A549 (cell line): ENCODE measurements at regions not wholly inside any gene's neighbourhood (a gene's known extent, or its start where the extent isn't known, plus 50 kb on each side); places are given as distances from the start of the nearest gene placed in this dataset.

ENCODE experiments used
- BHLHE40 ChIP-seq: IDR thresholded peaks from 2 replicates; pipeline ENCODE4 v1.6.1; 2012; ENCODE audit warnings: low read depth, low read length, inconsistent platforms
- HDAC2 ChIP-seq: fragments of 200-600 bp; sonication (generic); IDR thresholded peaks from 2 replicates; pipeline ENCODE4 v1.6.1; 2016
- JUN ChIP-seq, 2 experiments: fragments of >200 bp; sonication (Bioruptor Twin); formaldehyde crosslinking; IDR thresholded peaks; 2 replicates in 1 of 2; 3 replicates in 1 of 2; pipeline ENCODE4 v1.6.1; 2016 to 2017
- JUNB ChIP-seq: fragments of >200 bp; sonication (Bioruptor Twin); formaldehyde crosslinking; IDR thresholded peaks from 2 replicates; pipeline ENCODE4 v1.6.1; 2016
- POLR2A ChIP-seq: IDR thresholded peaks from 2 replicates; pipeline ENCODE4 v1.6.1; 2012; ENCODE audit warnings: mild to moderate bottlenecking, low read length
- RAD21 ChIP-seq, 2 experiments: fragments of >200 bp in 1 of 2; sonication (Bioruptor Twin) in 1 of 2; formaldehyde crosslinking in 1 of 2; IDR thresholded peaks in 1 of 2; conservative IDR thresholded peaks in 1 of 2; 2 replicates in 1 of 2; 3 replicates in 1 of 2; pipeline ENCODE4 v1.6.1; 2012 to 2018; ENCODE audit warnings: inconsistent platforms in 1 of 2
- TP53 ChIP-seq: fragments of 250-450 bp; sonication (Bioruptor Pico); IDR thresholded peaks from 2 replicates; pipeline ENCODE4 v1.5.0; 2021; ENCODE audit warnings: mild to moderate bottlenecking, moderate library complexity
- TF ChIP-seq, protein P1 (sequence below): fragments of >200 bp; sonication (Bioruptor Twin); formaldehyde crosslinking; IDR thresholded peaks from 3 replicates; pipeline ENCODE4 v1.5.1; 2016
- TF ChIP-seq, protein P2 (sequence below): fragments of >200 bp; sonication (Bioruptor Twin); formaldehyde crosslinking; IDR thresholded peaks from 2 replicates; pipeline ENCODE4 v1.6.1; 2016
- TF ChIP-seq, protein P3 (sequence below): fragments of >200 bp; sonication (Bioruptor Twin); formaldehyde crosslinking; IDR thresholded peaks from 3 replicates; pipeline ENCODE4 v1.6.1; 2016
- TF ChIP-seq, protein P4 (sequence below): fragments of 200-600 bp; sonication (generic); IDR thresholded peaks from 2 replicates; pipeline ENCODE4 v1.6.1; 2016; ENCODE audit warnings: antibody characterized with exemption, mild to moderate bottlenecking, moderate library complexity

DNA sequence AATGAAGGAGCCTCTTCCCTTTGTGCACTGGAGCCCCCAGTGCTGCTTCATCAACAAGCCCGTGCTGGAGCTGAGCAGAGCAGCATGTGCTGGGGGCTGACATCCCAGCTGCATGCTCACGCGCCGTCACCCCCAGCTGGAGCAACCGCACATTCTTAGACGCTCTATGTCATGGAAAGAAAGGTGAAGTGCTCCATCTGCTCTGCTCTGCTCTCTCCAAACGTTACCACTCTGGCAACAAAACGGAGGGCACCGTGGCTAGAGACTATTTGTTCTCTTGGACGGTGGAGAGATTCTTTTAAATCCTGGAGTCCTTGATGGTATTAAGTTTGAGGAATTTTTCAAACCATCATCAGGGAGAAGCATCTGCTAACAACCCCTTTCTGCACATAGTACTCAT, 208.4 kb downstream of the C12orf75 start:
- TF ChIP-seq JUNB (no peak), POLR2A (no peak), HDAC2 (no peak), RAD21 (conservative IDR thresholded peaks at IDR 0.05 in 1 of 2, IDR thresholded peaks at IDR 0.05 in 1 of 2) (no peak), BHLHE40 (no peak), TP53 (CRISPR knock-in tag) (no peak), JUN (IDR thresholded peaks at IDR 0.05) (no peak)
- TF ChIP-seq, protein P1, sequence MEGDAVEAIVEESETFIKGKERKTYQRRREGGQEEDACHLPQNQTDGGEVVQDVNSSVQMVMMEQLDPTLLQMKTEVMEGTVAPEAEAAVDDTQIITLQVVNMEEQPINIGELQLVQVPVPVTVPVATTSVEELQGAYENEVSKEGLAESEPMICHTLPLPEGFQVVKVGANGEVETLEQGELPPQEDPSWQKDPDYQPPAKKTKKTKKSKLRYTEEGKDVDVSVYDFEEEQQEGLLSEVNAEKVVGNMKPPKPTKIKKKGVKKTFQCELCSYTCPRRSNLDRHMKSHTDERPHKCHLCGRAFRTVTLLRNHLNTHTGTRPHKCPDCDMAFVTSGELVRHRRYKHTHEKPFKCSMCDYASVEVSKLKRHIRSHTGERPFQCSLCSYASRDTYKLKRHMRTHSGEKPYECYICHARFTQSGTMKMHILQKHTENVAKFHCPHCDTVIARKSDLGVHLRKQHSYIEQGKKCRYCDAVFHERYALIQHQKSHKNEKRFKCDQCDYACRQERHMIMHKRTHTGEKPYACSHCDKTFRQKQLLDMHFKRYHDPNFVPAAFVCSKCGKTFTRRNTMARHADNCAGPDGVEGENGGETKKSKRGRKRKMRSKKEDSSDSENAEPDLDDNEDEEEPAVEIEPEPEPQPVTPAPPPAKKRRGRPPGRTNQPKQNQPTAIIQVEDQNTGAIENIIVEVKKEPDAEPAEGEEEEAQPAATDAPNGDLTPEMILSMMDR = no peak
- TF ChIP-seq, protein P2, sequence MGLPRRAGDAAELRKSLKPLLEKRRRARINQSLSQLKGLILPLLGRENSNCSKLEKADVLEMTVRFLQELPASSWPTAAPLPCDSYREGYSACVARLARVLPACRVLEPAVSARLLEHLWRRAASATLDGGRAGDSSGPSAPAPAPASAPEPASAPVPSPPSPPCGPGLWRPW = no peak
- TF ChIP-seq, protein P3, sequence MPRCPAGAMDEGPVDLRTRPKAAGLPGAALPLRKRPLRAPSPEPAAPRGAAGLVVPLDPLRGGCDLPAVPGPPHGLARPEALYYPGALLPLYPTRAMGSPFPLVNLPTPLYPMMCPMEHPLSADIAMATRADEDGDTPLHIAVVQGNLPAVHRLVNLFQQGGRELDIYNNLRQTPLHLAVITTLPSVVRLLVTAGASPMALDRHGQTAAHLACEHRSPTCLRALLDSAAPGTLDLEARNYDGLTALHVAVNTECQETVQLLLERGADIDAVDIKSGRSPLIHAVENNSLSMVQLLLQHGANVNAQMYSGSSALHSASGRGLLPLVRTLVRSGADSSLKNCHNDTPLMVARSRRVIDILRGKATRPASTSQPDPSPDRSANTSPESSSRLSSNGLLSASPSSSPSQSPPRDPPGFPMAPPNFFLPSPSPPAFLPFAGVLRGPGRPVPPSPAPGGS = no peak
- TF ChIP-seq, protein P4, sequence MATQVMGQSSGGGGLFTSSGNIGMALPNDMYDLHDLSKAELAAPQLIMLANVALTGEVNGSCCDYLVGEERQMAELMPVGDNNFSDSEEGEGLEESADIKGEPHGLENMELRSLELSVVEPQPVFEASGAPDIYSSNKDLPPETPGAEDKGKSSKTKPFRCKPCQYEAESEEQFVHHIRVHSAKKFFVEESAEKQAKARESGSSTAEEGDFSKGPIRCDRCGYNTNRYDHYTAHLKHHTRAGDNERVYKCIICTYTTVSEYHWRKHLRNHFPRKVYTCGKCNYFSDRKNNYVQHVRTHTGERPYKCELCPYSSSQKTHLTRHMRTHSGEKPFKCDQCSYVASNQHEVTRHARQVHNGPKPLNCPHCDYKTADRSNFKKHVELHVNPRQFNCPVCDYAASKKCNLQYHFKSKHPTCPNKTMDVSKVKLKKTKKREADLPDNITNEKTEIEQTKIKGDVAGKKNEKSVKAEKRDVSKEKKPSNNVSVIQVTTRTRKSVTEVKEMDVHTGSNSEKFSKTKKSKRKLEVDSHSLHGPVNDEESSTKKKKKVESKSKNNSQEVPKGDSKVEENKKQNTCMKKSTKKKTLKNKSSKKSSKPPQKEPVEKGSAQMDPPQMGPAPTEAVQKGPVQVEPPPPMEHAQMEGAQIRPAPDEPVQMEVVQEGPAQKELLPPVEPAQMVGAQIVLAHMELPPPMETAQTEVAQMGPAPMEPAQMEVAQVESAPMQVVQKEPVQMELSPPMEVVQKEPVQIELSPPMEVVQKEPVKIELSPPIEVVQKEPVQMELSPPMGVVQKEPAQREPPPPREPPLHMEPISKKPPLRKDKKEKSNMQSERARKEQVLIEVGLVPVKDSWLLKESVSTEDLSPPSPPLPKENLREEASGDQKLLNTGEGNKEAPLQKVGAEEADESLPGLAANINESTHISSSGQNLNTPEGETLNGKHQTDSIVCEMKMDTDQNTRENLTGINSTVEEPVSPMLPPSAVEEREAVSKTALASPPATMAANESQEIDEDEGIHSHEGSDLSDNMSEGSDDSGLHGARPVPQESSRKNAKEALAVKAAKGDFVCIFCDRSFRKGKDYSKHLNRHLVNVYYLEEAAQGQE = no peak
